GM18868 (cell line): ENCODE measurements at regions not wholly inside any gene's neighbourhood (a gene's known extent, or its start where the extent isn't known, plus 50 kb on each side); places are given as distances from the start of the nearest gene placed in this dataset.

Experiments used
- ATAC-seq: cut with Tn5 transposase; IDR thresholded peaks from one replicate; pipeline ENCODE4 v1.9.1; 2021; ENCODE audit warnings: mild to moderate bottlenecking, moderate library complexity; ENCODE audit not compliant: unreplicated experiment

DNA sequence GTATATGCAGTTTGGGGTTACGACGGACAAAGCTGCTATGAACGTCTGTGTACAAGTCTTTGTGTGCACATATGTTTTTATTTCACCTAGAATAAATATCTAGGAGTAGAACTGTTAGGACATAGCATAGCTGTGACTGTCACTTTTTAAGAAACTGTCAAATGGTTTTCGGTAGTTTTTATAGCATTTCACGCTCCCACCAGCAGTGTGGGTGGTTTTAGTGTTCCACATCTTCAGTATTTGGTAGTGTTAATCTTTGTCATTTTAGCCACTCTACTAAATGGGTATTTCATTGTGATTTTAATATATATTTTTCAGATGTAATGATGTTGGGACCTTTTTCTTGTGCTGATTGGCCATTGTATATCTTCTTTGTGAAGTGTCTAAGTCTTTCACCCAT, 109.1 kb upstream of the BCAT1 start:
- no peak for ATAC-seq

DNA sequence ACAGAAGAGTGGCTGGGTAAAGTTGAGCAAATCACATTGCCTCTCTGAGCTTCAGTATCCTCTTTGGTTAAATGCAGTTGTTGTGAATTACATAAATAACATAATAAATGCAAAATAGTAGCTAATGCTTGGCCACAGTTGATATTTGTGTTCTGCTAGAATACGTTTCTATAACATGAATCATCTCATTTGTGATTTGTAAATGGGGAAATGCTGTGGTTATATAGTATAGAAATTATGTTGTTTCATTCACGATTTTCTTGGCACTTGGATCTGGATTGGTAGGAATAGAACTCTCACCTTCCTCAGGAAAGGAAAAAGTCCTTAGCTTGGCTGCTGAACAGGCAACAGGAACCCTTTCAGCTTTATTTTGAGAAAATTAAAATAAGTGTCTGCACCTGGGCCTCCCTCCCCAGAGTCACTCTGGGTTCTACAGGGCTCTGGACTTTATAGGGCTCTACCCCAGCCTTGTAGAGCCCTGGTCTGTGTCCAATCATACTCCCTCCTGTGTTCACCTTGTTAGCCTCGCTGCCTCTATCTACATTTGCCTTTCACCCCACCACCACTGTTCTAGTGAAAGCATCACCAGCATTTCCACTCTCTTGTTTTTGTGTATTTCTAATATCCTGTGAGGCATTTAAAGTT, 107.7 kb upstream of the BCAT1 start:
- ATAC-seq = no peak

DNA sequence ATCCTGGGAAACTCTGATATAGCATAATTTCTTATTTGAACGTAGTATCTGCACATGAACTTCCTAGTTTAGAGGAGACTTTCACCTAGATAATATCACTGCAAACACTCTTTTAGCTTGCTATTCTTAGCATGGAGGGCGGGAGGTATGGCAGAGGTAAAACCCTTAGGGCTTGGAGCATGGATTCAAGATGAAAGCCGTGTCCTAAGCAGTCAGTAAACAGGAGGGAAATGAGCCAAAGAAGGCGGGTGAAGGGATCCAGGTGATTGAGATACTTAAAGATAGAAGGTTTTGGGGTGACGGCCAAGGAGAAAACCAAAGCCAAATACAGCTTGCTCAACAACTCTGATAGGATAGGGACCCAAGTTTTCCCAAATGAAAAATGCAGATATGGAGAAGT, 107.1 kb upstream of the BCAT1 start:
- ATAC-seq = no peak

DNA sequence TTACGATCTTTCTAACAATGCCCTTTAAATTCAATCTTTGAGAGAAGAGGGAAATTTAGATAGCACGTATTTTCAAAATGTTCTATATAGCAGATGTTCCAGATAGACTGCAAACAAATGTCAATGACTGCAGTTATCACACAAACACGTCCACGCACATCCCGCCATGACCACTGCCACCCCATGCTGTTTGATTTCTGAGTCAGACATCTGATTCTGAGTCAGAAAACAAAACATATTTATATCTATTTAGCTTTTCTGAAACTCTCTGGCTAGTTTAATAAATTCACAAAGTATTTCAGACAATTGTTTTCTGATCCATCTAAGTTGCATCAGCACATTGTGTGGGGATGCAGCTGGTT, 105.9 kb upstream of the BCAT1 start:
- peak; percentile 25 for ATAC-seq

DNA sequence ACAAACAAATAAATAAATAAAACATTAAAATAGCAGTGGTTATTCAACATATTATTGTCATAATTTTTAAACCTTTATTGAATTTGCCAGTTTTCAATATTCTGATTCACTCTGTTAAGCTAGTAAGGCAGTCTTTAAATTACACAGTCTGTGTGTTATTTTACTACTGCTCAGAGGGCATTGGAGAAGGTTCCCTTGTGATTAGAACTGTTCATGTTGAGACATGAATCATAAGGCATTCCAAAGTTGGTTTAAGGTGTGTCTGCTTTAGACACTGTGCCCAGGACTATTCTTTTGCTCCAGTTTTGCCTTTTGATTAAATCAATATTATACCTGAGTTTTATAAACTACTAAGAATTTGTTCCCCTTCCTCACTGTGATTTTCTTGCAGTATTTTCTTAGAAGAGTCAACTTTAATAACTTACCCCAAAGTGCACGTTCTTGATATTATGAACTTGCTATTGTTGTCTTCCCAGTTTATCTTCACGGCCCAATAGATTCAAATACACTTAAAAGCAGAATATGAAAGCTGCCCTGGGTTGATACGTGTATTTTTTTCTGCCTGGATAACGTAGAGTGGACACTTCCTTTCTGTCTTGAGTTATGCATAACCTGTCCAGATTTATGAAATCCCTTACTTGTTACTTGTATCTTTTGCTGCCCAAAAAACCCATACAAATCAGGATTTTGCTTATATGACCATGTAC, 105.3 kb upstream of the BCAT1 start:
- no peak for ATAC-seq

DNA sequence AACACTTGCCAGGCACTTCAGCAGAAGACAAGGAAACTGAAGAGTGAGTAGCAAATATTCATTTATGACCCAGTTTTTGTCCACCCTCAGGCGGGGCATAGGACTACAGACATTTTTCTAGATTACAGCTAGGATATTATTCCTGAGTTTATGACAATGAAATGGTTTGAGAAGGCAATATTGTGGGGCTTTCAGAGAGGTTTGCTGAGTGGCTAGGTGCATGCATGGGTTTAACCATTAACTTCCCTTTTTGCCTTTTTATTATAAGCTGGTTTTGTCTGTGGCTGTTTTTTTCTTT, 104.0 kb upstream of the BCAT1 start:
- no peak for ATAC-seq

DNA sequence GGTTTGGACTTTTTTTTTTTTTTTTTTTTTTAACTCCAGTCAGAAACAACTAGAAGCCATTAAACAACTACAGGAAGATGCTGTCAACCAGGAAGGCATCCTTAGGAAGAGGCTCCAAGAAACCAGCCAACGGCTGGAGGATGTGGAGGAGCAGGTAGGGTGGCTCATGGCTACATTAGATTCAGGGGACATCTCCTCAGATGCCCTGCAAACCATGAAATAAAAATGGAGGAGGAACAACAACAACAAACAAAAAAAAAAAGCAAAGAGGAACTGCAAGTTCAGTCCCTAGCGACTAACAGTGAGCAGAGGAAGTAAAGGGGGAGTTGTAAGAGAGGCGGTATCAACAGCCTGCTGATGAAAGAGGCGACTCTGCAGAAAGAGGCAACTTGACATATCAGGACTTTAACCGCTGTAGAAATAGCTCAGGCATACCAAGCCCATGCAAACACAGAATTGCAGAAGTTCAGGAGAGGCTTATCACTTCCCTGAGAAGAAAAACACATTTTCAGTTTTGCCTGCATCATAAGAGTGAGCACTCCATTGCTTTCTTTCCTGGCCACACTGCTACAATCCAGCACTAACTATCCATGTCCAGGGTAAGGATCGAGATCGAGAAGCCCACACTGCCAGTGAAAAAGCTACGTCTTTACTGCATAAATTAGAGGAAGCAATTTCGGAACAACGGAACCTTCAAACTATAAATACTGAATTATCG, 103.5 kb upstream of the BCAT1 start:
- peak; percentile 70 for ATAC-seq

DNA sequence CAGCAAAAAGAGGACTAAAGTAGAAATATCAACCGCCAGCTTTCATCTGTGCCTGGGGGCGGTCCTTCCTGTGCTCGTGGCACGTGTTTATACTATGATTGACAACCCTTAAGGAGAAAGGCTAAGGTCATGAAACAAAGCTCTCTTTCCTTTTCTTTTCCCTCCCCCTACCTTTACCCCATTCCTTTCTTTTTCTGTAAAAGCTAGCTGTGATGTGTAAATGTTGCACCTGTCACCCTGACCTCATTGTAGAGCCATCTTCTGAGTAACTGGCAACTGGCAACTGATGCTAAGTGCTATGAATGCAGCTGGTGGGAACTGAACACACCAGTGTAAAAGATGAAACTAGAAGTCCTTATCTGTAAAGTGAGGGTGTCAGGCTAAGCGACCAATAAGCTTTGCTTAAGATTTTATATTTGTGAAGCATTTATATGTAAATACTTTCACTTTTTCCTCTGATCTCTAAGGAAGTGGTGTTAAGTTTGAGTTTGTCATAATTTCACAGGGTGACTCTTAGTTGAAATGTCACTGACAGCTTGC, 102.8 kb upstream of the BCAT1 start:
- ATAC-seq = peak; percentile 55

DNA sequence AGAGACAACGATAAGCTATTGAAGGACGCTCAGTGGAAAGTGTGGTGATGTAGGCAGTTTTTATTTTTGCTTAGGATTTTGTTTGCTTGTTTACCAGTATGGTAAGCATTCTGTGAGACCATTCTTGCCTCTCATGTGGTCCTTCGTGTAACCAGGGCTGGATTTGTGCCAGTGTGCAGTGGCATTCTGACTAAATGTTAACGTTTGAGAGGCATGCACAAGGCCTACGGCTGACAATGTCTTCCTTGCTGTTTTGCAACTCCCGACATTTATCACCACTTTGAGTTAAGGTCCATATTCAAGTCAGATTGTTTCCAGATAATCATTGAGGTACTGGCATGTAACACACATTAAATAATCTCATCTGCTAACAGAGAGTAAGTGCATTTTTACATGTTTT, 102.3 kb upstream of the BCAT1 start:
- ATAC-seq = no peak

DNA sequence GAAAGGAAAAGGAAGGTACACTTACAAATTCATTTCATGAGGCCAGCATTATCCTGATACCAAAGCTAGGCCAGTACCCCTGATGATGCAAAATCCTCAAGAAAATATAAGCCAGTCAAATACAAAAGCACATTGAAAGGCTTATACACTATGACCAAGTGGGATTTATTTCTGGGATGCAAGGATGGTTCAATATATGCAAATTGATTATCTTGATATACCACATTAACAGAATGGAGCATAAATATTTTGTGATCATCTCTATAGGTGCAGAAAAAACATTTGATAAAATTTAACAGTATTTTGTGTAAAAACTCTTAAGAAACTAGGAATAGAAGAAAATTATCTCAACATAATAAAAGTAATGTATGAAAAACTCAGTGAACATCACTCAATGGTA, 97.0 kb upstream of the BCAT1 start:
- no peak for ATAC-seq

DNA sequence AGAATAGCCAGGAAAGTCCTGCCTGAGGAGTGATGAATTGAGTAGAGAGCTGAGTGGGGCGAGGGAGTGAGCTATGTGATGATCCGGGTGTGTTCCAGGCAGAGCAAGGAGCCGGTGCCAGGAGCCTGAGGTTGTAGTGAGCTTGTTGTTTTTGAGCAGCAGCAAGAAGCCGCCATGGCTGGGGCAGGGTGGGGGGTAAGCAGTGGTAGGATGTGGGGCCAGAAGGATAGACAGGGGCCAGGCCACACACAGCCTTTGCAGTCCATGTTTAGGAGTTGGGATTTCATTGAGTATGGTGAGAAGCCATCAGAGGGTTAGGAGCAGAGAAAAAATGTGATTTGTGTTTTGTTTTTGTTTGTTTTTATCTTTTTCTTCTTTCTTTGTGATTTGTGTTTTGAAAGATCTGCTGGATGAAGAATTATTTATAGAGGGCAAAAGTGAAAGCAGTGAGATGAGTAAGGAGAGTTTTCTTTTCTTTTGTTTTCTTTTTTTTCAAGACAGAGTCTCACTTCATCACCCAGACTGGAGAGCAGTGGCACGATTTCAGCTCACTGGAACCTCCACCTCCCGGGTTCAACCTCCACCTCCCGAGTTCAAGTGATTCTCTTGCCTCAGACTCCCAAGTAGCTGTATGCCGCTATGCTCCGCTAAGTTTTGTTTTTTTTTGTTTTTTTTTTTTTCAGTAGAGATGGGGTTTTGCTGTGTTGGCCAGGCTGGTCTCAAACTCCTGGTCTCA, 92.3 kb upstream of the BCAT1 start:
- ATAC-seq = peak; percentile 88

DNA sequence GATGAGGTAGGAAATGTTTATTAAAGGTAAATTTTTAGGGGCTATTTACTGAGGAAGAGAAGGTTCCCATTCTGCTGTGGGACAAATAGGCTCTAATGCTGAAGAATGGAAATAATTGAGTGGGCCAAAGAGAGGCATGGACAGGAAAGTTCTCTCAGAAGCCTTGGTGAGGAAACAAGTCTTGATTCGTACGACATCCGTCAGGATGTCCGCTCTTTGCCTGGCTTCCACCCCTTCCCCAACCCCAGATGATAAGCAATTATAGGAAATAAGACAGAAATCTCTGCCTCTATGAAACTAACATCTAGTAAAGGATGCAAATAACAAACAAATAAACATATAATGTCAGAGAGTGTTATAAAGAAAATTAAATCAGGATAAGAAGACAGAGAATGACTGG, 91.7 kb upstream of the BCAT1 start:
- no peak for ATAC-seq

DNA sequence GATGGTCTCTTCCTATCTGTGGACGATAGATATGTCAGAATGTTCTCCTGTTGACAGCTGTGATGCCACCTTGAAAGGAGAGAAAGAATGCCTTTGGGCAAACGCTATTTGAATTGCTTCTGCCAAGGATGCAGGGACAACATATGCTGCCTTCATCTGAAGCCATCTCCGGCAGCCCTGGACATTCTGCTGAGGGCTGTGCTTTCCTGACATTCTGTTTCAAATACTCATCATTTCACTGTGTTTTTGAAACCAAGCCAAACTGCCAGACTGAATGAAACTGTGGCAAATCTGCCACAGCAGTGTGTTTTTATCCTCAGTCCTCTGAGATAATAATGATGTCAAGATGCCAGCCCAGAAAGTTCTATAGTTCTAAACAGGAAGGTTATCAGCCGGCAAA, 85.8 kb upstream of the BCAT1 start:
- ATAC-seq = no peak

DNA sequence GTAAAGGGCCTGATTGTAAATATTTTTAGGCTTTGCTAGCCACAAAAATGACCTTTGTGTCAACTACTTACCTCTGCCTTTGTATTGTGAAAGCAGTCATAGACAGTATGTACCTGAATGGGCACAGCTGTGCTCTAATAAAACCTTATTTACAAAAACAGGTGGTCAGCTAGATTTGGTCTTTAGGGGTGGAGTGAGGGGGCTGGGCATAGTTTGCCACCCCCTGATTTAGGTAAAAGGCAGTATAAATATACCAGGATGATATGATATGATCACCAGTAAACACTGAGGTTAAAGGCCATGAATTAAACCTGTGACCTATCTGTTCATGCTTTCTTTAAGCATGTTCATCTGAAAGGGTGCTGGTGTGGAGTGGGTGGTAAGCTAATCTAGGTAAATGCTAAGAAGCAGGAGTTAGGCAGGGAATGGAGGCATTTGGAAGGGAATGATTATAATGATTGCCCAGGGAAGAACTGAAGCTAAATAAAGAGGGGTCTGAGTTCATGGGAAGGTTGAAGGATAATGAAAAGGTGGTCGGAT, 77.1 kb upstream of the BCAT1 start:
- ATAC-seq = no peak

DNA sequence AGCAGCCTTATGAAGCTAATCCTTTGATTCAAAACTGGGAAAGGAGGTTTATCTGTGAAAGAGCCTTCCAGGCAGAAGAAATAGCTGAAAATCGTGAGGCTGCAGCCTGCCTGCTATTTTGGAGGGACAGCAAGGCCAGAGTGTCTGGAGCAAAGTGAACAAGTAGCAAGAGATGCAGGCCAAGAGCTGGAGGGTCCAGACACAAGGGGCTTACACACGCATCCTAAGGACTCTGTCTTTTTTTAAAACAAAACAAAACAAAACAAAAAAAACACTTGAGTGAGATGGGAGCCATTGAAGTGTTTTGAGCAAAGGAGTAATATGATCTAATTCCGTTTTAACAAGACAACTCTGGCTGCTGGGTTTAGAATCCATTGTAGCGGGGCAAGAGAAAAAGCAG, 76.4 kb upstream of the BCAT1 start:
- ATAC-seq = no peak

DNA sequence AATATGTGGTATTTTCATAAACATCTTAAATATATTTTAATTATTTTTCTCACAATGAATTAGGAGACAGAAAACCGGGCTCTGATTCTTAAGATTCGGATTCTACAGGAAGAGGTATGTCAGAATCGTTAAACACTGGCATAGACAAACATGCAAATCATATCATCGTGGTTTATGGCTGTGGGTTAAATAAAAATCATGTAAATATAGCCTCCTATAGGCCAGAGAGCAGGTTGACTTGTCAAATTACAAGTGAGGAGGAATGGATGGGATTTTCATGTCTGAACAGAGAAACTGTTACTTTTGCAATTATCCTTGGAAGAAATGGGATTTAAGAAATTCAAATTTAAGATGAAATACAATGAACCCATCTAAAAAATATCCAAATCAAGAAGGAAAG, 74.9 kb upstream of the BCAT1 start:
- ATAC-seq = peak; percentile 33

DNA sequence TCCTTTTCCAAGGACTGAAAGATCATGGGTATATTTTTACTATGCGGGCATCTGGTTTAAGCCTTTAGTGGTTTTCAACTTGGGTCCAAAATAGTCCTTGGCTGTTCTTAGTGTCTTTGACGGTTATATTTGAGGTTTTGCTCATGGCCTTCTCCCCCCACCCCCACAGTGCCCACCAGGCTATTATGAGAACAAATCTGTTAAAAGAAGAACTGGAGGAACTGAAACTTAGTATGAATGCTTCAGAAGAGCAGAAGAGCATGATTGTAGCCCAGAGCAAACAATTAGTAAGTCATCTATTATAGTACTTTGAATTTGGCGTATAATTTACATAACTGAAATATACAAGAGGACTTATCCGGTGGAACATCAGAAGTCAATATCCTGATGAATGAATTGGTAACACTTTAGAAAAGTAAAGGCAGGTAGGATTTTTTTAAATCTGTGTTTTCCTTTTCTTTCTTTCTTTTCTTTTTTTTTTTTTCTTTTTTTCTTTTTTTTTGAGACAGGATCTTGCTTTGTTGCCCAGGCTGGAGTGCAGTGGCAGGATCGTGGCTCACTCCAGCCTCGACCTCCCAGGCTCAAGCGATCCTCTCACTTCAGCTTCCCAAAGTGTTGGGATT, 71.8 kb upstream of the BCAT1 start:
- ATAC-seq = peak; percentile 87

DNA sequence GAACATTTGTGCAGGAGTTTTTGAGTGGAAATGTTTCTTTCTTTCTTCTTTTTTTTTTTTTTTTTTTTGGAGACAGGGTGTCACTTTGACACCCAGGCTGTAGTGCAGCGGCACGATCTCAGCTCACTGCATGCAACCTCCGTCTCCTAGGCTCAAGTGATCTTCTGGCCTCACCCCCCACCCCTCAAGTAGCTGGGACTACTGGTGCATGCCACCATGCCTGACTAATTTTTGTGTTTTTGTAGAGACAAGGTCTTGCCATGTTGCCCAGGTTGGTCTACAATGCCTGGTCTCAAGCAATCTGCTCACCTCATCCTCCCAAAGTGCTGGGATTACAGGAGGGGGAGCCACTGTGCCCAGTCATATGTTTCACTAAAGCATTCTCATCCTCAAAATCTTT, 69.2 kb upstream of the BCAT1 start:
- peak; percentile 27 for ATAC-seq

DNA sequence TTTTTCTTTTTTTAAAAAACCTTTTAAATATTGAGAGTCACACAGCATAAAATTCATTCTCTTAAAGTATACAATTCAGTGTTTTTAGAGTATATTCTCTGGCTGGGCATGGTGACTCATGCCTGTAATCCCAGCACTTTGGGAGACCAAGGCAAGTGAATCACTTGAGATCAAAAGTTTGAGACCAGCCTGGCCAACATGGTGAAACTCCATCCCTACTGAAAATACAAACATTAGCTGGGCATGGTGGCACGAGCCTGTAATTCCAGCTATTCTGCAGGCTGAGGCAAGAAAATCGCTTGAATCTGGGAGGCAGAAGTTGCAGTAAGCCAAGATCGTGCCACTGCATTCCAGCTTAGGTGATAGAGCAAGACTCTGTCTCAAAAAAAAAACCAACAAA, 68.4 kb upstream of the BCAT1 start:
- no peak for ATAC-seq

DNA sequence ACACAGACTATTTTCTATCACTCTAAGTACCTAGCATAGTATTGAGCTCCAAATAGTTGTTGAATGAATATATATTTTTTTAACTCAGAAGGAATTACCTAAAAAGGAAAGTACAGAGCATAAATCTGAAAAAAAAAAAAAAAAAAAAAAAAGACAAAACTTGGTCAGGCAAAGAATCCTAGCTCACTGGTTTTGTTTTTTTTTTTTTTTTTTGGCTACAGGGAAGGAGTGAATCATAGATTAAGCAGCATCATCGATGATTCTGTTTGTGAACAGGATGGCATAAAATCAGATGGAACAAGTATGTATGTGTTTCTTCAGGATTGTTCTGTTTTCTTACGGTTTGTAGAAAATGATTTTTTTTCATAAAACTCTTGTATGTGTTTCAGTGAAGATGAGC, 66.1 kb upstream of the BCAT1 start:
- no peak for ATAC-seq

DNA sequence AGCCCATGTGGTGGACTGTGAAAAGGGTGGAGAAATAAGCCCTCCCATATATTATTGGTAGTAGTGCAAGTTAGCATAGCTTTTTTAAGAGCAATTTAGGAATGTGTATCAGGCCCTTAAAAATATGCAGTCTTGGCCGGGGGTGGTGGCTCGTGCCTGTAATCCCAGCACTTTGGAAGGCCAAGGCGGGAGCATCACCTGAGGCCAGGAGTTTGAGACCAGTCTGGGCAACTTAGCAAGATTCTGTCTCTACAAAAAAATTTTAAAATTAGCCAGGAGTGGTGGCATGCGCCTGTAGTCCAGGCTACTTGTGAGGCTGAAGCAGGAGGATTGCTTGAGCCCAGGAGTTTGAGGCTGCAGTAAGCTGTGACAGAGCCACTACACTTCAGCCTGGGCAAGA, 64.2 kb upstream of the BCAT1 start:
- no peak for ATAC-seq
